ENCODE measurements at regions not wholly inside any gene's neighbourhood (a gene's known extent, or its start where the extent isn't known, plus 50 kb on each side); places are given as distances from the start of the nearest gene placed in this dataset.

DNA sequence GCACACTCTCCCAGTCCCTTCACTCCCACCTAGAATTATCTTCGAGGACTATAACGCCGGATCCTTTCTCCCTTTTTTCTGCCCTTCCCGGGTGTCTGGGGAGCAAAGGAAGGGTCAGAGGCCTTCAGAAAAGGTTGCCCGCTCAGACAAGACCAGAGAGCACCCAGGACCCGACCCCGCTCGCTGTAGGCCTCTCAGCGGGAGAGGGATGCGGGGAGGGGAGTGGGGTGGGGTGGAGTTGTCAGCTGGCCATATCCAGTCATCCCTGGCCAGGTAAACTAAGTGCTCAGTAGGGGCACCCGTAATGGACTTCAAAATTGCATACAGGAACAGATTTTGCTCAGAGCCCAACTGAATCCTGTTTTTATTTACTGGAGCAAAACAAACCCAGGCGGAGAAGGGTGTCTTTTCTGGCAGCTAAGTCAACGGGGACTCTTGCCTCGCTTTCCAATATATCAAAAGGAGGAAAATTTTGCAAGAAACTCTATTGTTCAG, 65.0 kb downstream of the NOL4 start:
- peak; percentile 92 for DNase-seq

- DNase-seq: peak; percentile 100
Observed at GRCh38 chr18:34158881-34159690, 65.6 kb downstream of the NOL4 start.

DNA sequence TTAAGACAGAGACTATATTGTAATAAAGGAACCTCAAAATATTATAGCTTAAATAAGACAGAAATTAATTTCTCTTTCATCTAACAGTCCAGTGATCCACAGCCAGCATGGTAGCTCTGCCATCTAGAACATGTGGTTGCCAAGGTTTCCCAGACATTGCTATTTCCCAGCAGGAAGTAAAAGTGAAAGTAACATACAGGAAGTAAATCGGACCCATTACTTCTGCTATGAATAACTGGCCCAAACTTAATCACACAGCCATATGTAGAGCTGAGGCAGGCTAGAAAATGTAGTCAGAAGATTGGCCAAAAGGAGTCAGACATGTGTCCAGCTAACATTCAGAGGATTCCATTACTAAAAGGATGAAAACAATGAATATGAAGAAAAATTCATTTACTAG, 71.0 kb downstream of the NOL4 start:
- DNase-seq: peak; percentile 24

DNA sequence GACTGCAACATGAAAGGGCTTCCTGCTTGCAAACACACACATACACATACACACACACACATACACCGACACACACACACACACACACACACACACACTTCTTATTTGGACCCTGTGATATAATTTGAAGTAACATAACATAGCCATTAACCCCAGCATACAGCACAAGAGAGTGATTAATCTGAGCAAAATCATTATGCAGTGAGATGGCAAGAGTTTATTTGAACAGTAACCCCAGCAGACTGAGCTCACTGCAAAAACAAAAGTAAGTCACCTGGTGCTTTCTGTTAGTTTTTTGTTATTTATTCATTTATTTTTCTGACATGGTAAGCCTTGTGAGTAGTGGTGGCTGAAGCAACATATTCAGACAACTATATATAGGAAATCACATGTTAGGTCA, 93.7 kb downstream of the NOL4 start:
- DNase-seq: peak; percentile 59

GRCh38 chr18:34128436-34128835, 96.3 kb downstream of the NOL4 start:
- DNase-seq: no peak

- DNase-seq: no peak
Observed at GRCh38 chr18:34126121-34126520, 98.6 kb downstream of the NOL4 start.

- peak; percentile 73 for DNase-seq
Observed at GRCh38 chr18:34122724-34123334, 101.9 kb downstream of the NOL4 start.

- no peak for DNase-seq
Observed at GRCh38 chr18:34121200-34121721, 103.5 kb downstream of the NOL4 start.

DNA sequence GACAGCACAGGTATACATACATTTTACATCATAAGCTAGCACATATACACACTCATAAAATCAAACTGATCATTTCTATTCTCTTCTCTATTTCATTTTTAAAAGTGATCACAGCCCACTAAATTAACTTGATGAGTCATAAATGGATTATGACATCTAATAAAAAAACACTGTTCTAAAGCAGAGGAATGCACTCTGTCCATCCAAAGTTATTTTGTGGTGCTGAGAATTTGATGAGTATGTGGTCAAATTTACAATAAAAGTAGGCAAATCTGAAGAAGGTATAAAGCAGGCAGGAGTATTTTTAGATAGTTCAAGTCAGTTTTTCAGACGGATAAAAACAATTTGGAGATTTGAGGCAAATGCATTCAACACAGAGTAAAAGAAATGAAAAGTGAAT, 104.4 kb downstream of the NOL4 start:
- DNase-seq: no peak

GRCh38 chr18:34117319-34117718, 107.4 kb downstream of the NOL4 start:
- DNase-seq: peak; percentile 100

GRCh38 chr18:34115409-34116081, 109.2 kb downstream of the NOL4 start:
- DNase-seq: no peak

- DNase-seq: no peak
Observed at GRCh38 chr18:34114996-34115395, 109.7 kb downstream of the NOL4 start.

GRCh38 chr18:34108206-34108605, 116.5 kb downstream of the NOL4 start:
- no peak for DNase-seq

- peak; percentile 75 for DNase-seq
Observed at GRCh38 chr18:34098109-34098508, 126.6 kb downstream of the NOL4 start.

DNA sequence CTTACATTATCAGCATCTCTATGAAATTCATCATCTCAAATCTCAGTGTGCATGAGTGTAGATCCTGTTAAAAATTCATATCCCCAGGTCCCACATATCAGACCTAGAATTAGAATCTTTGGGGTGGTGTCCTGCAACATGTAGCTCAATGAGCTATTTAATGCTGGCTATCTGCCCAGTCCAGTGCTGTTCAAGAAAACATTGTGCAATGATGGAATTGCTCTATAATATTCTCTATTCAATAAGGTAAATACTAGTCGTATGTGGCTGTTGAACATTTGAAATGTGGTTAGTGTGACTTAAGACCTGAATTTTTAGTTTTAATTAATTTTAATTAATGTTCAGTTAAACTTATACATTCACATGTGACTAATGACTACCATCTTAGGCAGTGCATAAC, 127.4 kb downstream of the NOL4 start:
- DNase-seq: peak; percentile 22

- no peak for DNase-seq
Observed at GRCh38 chr18:34094148-34094547, 130.6 kb downstream of the NOL4 start.

DNA sequence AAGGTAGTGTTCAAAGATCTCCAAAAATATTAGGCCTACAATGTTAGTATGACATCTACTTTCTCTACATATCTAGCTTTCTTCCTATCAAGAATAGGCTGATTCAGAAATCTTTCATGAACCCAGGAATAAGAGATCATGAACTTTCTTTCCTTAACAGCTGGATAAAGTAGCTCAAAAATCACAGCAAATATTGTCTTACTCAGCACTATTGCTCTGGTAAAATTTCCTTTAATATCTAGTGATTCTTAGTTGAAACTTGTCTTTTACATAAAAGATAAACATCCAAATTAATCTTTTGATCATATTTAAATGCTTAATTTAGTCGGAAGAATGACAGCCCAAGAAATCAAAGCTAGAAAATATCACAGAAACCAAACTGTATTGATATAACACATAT, 131.9 kb downstream of the NOL4 start:
- no peak for DNase-seq

GRCh38 chr18:34086370-34086769, 138.3 kb downstream of the NOL4 start:
- DNase-seq: no peak

GRCh38 chr18:34085140-34085739, 139.5 kb downstream of the NOL4 start:
- DNase-seq: peak; percentile 54

- DNase-seq: peak; percentile 71
Observed at GRCh38 chr18:34084635-34085034, 140.1 kb downstream of the NOL4 start.

DNA sequence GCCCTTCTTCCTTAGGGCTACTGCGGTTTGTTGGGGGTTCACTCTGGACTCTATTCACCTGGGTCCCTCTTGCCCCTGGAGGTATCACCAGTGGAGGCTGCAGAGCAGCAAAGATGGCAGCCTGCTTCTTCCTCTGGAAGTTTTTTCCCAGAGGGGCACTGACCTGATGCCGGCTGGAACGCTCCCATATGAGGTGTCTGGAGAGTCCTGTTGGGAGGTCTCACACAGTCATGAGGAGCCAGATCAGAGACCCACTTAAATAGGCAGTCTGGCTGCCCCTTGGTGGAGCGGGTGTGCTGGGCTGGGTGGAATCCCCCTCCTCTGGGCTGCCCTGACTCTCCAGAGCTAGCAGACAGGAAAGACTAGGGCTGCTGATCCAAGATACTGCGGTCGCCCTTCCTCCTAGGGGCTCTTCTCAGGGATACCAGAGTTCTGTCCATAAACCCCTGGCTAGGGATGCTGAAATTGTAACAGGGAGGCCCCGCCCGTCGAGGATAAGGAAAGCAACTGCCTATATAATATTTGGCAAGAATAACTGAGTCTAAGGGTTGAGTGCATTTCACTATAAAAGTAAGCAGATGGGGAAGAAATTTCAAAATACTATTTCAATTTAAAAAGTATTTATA, 140.7 kb downstream of the NOL4 start:
- peak; percentile 10 for DNase-seq

- DNase-seq: no peak
Observed at GRCh38 chr18:34077599-34077998, 147.1 kb downstream of the NOL4 start.
